Adipose tissue (tissue), 3 donors: ENCODE measurements at regions not wholly inside any gene's neighbourhood (a gene's known extent, or its start where the extent isn't known, plus 50 kb on each side); places are given as distances from the start of the nearest gene placed in this dataset.
"Not testable (repeated sequence)": the region's sequence is repeated elsewhere in the genome, so short reads cannot be mapped to it uniquely, and the experiment has no call there.

ENCODE experiments used
- H3K27ac ChIP-seq: one replicate; pipeline ENCODE4 v1.5.1; 2013; ENCODE audit warnings: low read depth, low read length
- whole genome bisulfite sequencing, 3 donors: extraction: QIAGEN DNeasy Blood & Tissue Kit; methylation state at CpG; one replicate each; pipeline ENCODE4 v1.1.7; 2013; 5-methylcytosine and 5-hydroxymethylcytosine counted together
- donor health status: healthy with polysubstance abuse.
- donor health status: Bipolar disorder and iron deficiency.
- donor health status: healthy.

DNA sequence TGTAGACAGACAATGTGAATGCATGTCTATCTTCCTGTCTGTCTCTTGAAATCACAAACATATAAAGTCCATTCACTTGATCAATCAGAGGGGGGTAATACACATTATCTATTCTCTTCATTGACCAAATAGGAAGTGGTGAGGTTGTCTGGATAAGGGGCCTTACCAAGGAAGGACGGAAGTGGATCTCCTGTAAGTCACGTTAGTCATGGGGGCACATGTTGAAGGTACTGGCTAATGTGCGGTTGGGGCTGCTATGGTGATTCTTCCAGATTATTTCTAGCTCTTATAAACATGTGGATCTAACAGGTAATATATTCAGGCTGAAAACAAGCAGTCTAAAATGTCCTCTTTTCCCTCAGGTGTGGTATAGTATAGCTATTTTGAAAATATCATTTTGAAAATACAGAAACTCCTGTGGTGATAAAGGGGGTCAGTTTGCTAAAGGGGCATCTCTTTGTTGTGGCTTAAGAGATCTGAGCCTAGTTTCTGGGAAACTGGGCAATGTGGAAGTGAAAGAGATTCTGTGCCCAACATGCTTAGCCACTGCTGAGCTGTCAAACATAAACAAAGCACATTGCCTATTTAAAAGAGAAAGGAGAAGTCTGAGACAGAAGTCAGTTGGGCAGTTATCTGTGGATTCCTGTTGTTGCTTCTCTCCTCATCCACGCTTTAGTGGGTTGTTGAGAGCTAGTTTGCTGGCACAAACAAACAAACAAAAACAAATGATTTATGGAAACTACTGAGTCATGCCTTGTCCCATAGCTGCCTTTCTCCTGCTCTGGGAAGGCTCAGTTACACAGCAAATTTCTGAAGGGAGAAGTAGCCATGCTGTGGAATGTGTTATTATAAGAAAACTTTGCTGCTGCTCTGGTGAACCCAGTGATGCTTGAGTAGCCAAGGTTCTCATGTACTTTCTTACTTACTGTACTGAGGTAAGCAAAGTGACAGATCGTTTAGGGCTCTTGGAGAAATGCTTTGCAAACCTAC, 166.9 kb downstream of the HLX start:
- WGBS, 3 donors = 60 to 71% (median 67%) methylated on average over 5 of the region's 5 CpGs
- H3K27ac ChIP-seq = no peak overlapping the region

DNA sequence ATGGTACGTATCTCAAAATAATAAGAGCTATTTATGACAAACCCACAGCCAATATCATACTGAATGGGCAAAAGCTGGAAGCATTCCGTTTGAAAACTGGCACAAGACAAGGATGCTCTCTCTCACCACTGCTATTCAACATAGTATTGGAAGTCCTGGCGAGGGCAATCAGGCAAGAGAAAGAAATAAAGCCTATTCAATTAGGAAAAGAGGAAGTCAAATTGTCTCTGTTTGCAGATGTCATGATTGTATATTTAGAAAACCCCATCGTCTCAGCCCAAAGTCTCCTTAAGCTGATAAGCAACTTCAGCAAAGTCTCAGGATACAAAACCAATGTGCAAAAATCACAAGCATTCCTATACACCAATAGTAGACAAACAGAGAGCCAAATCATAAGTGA, 172.1 kb downstream of the HLX start:
- not testable (repeated sequence) for H3K27ac ChIP-seq
- WGBS, 3 donors = 55 to 75% (median 67%) methylated on average over 4 of the region's 4 CpGs

DNA sequence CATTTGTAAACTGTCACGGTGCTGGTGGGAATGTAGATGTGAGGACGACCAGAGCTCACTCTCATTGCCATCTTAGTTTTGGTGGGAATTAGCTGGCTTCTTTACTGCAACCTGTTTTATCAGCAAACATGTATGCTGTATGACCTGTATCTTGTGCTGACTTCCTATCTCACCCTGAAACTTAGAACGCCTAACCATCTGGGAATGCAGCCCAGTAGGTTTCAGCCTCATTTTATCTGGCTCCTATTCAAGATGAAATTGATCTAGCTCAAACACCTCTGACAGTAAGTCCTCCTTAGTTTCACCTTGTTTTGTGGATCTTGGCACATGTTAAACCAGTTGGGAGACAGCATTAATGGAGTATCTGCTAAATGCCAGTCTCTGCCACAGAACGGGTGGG, 174.6 kb downstream of the HLX start:
- WGBS, 3 donors = 33 to 83% (median 60%) methylated on average over 4 of the region's 4 CpGs
- H3K27ac ChIP-seq = no peak overlapping the region

DNA sequence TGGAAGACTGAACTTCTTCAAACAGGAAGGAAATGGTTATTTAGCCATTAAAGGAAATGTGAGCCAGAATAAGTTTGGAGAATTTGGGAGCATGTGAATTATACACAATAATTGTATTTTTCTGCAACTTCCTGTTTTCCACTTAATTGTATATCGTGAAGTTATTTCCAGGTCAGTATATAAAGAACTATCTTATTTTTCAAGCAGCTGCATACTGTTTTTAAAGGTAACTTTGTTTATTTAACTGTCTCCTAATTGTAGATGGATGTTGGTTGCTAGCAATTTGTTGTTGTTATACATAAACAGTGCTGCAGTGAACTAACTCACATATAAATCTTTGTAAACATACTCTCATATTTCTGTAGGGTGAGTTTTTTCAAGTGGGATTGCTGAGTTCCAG, 180.3 kb downstream of the HLX start:
- 40 to 71% (median 40%) methylated on average over 1 of the region's 1 CpG for WGBS, 3 donors
- no peak overlapping the region for H3K27ac ChIP-seq

DNA sequence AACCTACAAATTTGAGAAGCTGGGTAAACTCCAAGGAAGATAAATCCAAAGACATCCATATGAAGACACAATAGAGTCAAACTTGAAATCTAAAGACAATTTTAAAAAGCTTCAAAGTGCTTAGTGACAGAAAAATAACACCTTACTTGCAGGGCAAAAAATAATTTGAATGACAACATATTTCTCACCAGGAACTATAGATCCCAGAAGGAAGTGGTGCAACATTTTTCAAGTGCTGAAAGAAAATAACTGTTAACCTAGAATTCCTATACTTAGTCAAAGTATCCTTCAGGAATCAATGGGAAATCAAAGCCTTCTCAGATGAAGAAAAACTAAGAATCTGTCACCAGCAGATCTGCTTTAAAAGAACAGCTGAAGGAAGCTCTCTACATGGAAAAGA, 184.4 kb downstream of the HLX start:
- H3K27ac ChIP-seq = no peak overlapping the region

DNA sequence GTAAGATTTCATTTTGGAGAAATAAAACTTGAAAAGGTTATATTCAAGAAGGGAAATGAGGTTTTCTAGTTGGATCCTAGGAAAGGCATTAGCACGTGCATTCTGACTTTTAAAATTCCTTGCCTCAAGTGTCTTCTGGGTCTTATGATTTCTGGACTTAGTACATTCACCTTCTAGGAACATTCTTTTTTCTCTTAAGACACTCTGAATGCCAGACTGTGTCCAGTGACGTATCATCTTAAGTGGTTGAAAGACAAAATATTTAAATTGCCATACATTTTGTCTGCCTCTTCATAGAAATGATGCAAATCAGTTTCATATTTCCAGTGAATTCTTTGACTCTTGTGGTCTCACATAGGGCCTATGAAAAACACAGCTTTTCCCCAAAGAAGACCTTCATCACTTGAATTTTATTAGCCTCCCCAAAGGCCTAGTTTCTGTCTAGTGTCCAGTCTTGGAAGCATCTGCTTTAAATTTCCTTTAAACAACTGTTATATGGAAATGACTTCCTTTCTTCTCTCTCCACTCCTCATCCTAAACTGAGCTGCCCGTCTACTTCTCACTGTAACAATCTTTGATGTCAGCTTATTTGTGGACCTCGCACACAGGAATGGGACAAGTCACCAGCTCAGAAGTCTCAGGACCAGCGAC, 187.2 kb downstream of the HLX start:
- 68 to 85% (median 83%) methylated on average over 5 of the region's 5 CpGs for WGBS, 3 donors
- no peak overlapping the region for H3K27ac ChIP-seq

DNA sequence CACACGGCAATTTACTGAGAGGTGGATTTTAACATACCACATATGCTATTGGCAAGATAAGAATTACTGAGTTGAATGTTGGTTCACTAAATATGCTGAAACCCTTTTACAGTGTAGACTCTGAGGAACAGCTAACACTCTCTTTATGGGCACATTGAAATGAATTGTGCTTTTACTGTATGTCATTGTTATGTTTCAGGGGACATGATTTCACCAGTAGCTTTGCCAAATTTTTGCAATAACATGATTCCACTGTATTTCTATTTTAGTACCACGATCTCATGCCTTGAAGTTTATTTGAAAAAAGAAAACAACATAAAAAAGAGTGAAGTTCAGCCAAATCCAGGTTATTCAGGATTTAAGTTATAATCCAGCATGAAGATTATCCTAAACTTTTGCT, 188.5 kb downstream of the HLX start:
- WGBS, 3 donors = 55 to 72% (median 70%) methylated on average over 2 of the region's 2 CpGs
- H3K27ac ChIP-seq = no peak overlapping the region

DNA sequence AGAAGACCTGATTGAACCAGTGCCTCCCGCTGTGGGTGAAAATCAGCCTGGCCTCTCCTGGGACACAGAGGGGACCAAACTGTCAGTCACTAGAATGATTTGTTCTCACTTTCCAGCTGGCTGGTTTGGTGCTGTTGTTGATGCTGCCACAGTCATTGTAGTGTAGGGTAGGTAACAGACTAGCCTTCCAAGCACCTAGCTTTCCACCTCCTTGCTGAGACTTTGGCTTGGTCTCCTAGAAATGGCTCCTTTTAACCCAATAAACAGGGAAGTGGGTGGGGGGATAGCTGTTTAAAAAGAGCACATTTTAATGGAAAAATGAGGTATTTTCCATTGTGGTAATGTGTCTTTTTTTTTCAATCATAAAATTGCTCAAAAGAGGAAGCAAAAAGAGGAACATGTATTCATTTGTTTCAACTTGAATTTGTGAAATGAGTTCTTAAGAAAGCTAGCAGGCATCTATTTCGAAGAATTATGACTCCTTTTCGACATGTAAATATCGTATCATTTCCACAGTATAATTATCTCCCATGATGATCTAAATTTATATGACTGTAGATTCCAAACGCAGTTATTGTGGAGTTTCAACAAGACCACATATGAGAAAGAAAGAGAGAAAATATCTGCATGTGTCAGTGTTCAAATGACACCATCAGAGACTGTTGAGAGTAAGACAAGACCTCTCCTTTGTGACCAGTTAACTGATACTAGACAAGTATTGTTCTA, 190.1 kb downstream of the HLX start:
- no peak overlapping the region for H3K27ac ChIP-seq
- whole genome bisulfite sequencing, 3 donors = 60 to 71% (median 64%) methylated on average over 5 of the region's 5 CpGs

DNA sequence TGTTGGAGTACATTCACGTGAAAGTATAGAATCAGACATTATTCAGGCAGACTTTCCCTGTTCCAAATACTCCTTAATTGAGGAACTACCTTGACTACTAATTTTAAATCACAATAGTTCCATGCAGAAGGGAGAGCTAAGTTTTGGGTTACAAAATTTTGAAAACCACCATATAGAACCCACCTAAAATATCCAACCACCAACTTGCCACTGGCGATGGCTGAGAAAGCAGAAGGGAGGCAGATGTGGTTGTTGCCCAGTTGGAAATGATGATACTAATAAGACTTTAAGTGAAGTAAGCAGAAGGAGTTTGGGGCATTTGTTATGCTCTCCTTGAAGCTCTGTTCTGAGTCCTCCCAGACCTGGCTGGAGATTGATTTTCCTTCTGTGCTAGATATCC, 190.7 kb downstream of the HLX start:
- 72 to 77% (median 73%) methylated on average over 2 of the region's 2 CpGs for WGBS, 3 donors
- H3K27ac ChIP-seq = no peak overlapping the region

DNA sequence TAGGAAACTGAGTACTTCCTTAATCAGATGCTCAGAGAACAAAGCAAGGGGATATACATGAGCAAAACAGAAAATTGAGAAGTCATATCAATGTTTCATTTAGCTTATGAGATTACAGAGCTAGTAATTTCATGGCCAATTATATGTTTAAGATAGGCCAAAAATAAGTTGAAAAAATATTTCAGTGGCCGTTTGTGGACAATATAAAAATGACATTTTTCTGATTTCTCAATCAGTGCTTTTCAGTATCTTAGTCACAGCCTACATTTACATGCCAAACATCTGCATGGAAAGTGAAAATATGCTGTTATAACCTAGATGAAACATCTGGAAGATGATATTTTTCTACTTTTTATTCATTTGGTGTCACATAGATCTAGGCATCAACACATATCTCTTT, 192.5 kb downstream of the HLX start:
- H3K27ac ChIP-seq = no peak overlapping the region
- 44 to 58% (median 53%) methylated on average over 1 of the region's 1 CpG for WGBS, 3 donors

DNA sequence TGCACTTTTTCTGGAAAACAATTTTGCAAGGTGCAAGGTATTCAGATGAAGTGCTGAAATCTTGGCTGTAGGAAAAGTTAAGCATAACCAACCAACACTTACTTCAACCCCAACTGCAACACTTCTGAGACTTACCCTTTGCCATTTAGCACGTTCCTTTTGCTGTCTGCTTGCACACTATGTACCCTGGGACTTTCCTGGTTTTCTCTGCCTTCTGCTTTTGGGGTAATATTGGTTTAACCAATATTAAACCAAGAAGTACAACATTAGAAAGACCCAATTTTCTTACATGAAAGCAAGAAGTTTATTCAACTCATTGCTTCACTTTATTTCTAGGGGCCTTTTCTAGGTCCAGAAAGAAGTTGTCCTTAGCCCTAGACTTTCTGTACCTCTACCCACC, 193.0 kb downstream of the HLX start:
- 39 to 55% (median 43%) methylated on average over 1 of the region's 1 CpG for WGBS, 3 donors
- no peak overlapping the region for H3K27ac ChIP-seq

DNA sequence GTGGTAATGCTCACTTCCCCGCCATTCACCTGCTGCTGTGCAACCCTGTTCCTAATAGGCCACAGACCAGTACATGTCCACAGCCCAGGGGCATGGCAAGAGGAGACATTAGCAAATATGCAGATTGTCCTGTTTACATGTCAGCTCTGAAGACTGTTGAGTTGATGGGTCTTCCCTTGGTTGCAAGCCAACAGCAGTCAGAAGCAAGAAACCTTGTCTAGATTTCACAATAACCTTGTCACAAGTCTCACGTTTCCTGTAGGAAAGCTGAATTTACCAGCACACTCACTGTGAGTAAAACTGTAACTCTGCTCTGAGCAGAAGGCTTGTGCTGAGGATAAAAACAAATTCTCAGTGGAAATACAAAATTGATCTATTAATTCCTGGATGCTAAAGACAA, 195.1 kb downstream of the HLX start:
- no peak overlapping the region for H3K27ac ChIP-seq
- 45 to 65% (median 50%) methylated on average over 2 of the region's 2 CpGs for WGBS, 3 donors

DNA sequence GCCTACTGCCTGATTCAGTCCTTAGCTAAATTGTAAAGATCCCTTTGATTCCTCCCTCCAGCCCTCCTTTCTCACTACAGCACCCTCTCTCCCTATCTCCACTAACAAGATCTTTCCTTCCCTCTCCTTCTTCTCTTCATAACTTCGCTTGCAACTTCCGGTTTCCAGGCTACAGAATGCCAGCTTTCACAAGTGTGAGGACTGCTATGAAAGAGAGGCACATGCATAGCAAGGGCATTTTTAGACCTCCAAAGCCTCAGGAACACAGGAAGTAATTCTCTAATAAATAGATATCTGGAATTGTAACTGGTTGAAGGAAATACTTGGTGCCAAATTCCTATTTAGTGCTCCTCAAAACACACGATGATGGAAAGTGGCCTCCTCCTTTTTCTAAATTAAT, 196.7 kb downstream of the HLX start:
- WGBS, 3 donors = 36 to 49% (median 45%) methylated on average over 3 of the region's 3 CpGs
- no peak overlapping the region for H3K27ac ChIP-seq

DNA sequence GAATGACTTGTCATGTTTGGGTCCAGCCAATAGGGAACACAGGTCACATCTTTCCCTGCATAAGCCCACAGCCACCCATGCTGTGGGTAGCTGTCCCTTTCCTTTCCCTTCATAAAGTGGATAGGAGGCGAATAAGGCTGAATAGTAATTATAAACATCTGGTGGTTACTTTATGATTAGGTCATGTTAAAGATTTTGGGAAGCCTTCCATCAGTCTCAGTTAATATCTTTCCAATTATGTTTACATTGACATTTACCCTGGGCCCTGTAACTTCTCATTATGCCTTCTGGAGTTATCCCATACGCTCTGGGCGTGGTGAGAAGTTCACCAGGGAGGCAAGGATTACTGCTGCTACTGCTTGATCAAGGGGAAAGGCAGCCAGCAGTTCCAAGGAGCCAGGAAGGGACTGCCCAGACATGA, 197.2 kb downstream of the HLX start:
- no peak overlapping the region for H3K27ac ChIP-seq
- WGBS, 3 donors = 65 to 76% (median 72%) methylated on average over 3 of the region's 3 CpGs

DNA sequence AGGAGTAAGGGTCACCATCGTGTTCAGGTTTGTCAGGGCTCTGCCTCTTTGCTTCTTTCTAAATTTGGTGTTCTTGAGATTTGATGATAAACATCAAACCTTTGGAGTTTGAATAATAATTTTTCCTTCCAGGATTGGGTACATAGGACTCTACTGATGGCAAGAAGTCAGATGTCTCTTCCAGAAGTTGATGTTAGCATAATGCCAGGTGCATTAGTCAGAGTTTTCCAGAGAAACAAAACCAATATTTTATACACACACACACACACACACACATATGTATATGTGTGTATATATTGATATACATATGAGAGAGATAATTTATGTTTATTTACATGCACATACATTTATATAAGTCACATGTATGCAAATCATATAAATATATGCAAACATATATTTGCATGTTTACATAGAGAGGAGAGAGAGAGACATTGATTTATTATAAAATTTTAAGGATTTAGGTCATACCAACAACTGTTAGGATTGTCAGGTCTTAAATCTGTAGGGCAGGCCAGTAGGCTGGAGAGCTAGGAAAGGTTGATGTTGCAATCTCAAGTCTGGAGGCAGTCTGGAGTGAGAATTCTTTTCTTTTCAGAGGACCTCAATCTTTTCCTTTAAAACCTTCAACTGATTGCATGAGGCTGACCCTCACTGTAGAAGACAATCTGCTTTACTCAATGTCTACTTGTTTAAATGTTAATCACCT, 199.2 kb downstream of the HLX start:
- 55 to 93% (median 90%) methylated on average over 1 of the region's 1 CpG for WGBS, 3 donors
- no peak overlapping the region for H3K27ac ChIP-seq

DNA sequence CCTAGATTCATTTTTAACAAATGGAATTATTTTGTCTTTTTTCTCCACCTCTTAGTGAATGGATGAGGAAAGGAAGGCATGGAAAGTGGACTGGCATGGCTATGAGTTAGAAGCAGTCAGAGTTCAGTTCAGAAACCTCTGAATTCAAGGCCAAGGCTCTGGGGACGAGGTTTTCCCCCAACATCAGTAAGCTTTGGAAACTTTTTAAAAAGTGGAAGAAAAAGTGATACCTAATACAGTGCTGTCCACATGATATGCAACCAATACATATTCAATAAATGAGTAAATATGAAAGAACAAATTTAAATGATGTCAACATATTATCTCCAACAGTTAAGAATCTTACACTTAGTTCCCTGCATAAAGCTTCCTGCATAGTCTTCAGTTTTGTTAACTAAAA, 204.7 kb downstream of the HLX start:
- no peak overlapping the region for H3K27ac ChIP-seq
- WGBS, 3 donors = 66 to 97% (median 91%) methylated on average over 1 of the region's 1 CpG

DNA sequence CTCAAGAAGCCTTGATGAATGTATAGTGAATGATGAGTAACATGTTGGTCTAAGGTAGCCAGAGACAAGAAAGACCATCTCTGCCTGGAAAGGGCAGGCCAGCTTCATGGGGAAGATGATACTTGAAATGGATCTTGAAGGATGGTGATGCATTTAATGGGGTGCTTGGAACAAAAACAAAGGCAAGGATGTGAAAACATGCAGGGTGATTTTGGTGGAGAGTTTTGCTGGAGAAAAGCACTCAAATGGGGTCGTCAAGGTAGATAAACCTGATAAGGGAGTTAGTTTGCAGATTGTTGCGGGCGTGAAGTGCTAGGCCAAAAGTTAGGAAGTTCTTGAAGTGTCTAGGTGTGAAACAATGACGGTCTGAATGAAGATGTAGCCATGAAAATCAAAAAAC, 205.4 kb downstream of the HLX start:
- WGBS, 3 donors = 76 to 94% (median 93%) methylated on average over 4 of the region's 4 CpGs
- H3K27ac ChIP-seq = no peak overlapping the region

DNA sequence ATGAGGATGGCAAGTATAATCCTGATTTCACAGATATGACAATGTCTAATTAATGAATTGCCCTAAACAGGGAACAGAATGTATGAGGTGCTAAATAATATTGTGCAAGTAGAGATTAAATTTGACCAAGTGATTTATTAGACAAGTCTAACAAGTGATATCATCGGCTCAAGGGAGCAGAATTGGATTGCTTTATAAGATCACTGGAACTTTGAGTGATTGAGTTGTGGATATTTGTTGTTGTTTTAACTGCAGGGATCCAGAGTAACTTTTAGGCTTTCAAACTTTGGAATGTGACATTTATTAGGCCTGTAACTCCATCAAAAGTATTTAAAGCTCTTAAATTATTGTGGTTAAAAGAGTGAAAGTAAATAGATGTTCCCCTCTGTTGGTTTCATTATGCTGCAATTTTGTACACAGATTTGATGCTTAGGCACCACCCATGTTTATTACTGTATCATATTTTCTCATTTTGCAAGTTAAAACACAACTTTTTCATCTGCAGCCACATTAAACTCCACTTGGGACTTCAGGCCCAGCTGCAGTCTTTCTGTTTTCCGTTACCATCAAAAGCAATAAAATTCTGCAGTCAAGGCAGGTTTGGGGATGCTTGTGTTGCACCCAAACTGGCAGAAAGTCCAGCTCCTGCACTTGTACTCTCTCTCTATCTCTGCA, 206.6 kb downstream of the HLX start:
- no peak overlapping the region for H3K27ac ChIP-seq
- 52 to 64% (median 60%) methylated on average over 2 of the region's 2 CpGs for WGBS, 3 donors
